ENCODE measurements at regions not wholly inside any gene's neighbourhood (a gene's known extent, or its start where the extent isn't known, plus 50 kb on each side); places are given as distances from the start of the nearest gene placed in this dataset.

GRCh38 chr4:128553686-128554515, 255.6 kb upstream of the JADE1 start:
- WGBS (ENCODE audit: low lambda C conversion rate), result under 1% methylated on average over 5 of the region's 5 CpGs
- Histone ChIP-seq H3K4me1 (ENCODE audit: insufficient read depth, low read length) (peaks cover 17% of the 10 kb centered on the region), H3K79me2 (ENCODE audit: insufficient read depth, low read length) (no peaks in the 10 kb centered on the region), H3K4me3 (replicated peaks in 1 of 3; ENCODE audit: insufficient read depth in 1 of 3, low read depth in 2 of 3, low read length in 3 of 3) (peak overlapping the region; percentile 52 to 87 (median 78); a peak in 5 of 6 replicates), H3K9ac (ENCODE audit: insufficient read depth, low read depth, low read length) (no peak overlapping the region; the same call in 1 of the 2 replicates), H2AFZ (ENCODE audit: low read length) (no peak overlapping the region), H3K27me3 (ENCODE audit: control insufficient read depth in 1 of 2, insufficient read depth in 2 of 2, low read length in 2 of 2) (peaks cover 0 to 8% of the 10 kb centered on the region in 2 experiments; a peak in 3 of 5 replicates), H3K27ac (ENCODE audit: extremely low read length, insufficient read depth, low read length) (no peak overlapping the region), H3K9me3 (ENCODE audit: low read length) (no peaks in the 10 kb centered on the region), H4K20me1 (ENCODE audit: insufficient read depth, low read length) (no peaks in the 10 kb centered on the region), H3K36me3 (replicated peaks in 1 of 2; ENCODE audit: control insufficient read depth in 1 of 2, insufficient read depth in 2 of 2, low read length in 2 of 2) (no peaks in the 10 kb centered on the region), H3K4me2 (ENCODE audit: low read depth, low read length) (peak overlapping the region; percentile 95)
- DNase-seq (ENCODE audit: low spot score), result no peak
- ChIA-PET POLR2A (interaction anchor here (1.1 to 2.4 kb wide), 4 partner anchors 8 to 267 kb away, joined by 3 to 20 read pairs (median 6); partner anchors contain the start of gene PGRMC2), CTCF (ENCODE audit: low intra/inter-chr PET ratio, low total read pairs) (no interaction called here)
- no peak for ATAC-seq
- FAIRE-seq, result no peak
- in situ Hi-C loops (cut with HindIII; ENCODE audit: extremely low pct_ligation_motif_present, low pct_unique_long_range_greater_than_20kb), result loop anchor here (25.0 kb wide), 2 partner anchors 258 to 367 kb away; partner anchors contain the start of gene JADE1
- BruUV-seq (replicated peaks), result no TSS peak
- TF ChIP-seq, protein P1, sequence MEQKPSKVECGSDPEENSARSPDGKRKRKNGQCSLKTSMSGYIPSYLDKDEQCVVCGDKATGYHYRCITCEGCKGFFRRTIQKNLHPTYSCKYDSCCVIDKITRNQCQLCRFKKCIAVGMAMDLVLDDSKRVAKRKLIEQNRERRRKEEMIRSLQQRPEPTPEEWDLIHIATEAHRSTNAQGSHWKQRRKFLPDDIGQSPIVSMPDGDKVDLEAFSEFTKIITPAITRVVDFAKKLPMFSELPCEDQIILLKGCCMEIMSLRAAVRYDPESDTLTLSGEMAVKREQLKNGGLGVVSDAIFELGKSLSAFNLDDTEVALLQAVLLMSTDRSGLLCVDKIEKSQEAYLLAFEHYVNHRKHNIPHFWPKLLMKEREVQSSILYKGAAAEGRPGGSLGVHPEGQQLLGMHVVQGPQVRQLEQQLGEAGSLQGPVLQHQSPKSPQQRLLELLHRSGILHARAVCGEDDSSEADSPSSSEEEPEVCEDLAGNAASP (CRISPR knock-in tag; IDR thresholded peaks at IDR 0.05; ENCODE audit: borderline replicate concordance), result 0 out of 2 replicates have a peak, but pooled peaks have one; percentile 34
- no peak for TF ChIP-seq SAP130 (CRISPR knock-in tag; IDR thresholded peaks at IDR 0.05; ENCODE audit: low read depth)
- intact Hi-C loops (cut with micrococcal nuclease; ENCODE audit: unreplicated experiment), result loop anchor here (5.0 kb wide), 1 partner anchor 102 kb away; no protein-coding TSS in a partner anchor

DNA sequence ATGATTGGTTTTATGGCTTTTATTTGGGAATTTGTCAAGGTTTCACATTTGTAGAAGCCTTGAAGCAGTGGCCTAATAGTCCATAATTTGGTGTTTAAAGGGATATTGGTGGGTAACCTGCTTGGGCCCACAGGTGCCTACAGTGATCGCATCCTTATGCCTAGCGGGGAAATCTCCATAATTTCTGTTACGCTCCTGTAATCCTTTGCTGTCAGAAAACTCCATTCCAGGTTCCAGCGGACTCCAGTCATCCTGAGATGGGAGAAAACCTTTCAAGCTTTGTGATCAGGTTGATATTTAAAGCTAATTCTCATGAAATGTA, 257.0 kb upstream of the JADE1 start:
- Histone ChIP-seq H3K4me2 (ENCODE audit: low read depth, low read length) (peak overlapping the region; percentile 95), H4K20me1 (ENCODE audit: insufficient read depth, low read length) (no peaks in the 10 kb centered on the region), H3K4me1 (ENCODE audit: insufficient read depth, low read length) (peaks cover 17% of the 10 kb centered on the region), H3K27me3 (ENCODE audit: control insufficient read depth in 1 of 2, insufficient read depth in 2 of 2, low read length in 2 of 2) (peaks cover 0 to 8% of the 10 kb centered on the region in 2 experiments; a peak in 3 of 5 replicates), H3K79me2 (ENCODE audit: insufficient read depth, low read length) (no peaks in the 10 kb centered on the region), H3K27ac (ENCODE audit: extremely low read length, insufficient read depth, low read length) (no peak overlapping the region), H3K9ac (ENCODE audit: insufficient read depth, low read depth, low read length) (peak overlapping the region; percentile 61; the same call in 1 of the 2 replicates), H3K4me3 (replicated peaks in 1 of 3; ENCODE audit: insufficient read depth in 1 of 3, low read depth in 2 of 3, low read length in 3 of 3) (peak overlapping the region in 2 of 3 experiments; percentile 43 to 78; a peak in 2 of 6 replicates), H2AFZ (ENCODE audit: low read length) (no peak overlapping the region), H3K9me3 (ENCODE audit: low read length) (no peaks in the 10 kb centered on the region), H3K36me3 (replicated peaks in 1 of 2; ENCODE audit: control insufficient read depth in 1 of 2, insufficient read depth in 2 of 2, low read length in 2 of 2) (no peaks in the 10 kb centered on the region)
- ATAC-seq (peak; percentile 49), FAIRE-seq (no peak), DNase-seq (ENCODE audit: low spot score) (no peak)
- ChIA-PET CTCF (ENCODE audit: low intra/inter-chr PET ratio, low total read pairs) (no interaction called here), POLR2A (interaction anchor here (1.1 to 2.4 kb wide), 4 partner anchors 10 to 266 kb away, joined by 3 to 20 read pairs (median 6); partner anchors contain the start of gene PGRMC2)
- WGBS (ENCODE audit: low lambda C conversion rate), result 52% methylated on average over 4 of the region's 4 CpGs
- intact Hi-C loops (cut with micrococcal nuclease; ENCODE audit: unreplicated experiment), result loop anchor here (5.0 kb wide), 1 partner anchor 100 kb away; no protein-coding TSS in a partner anchor
- TF ChIP-seq, protein P2, sequence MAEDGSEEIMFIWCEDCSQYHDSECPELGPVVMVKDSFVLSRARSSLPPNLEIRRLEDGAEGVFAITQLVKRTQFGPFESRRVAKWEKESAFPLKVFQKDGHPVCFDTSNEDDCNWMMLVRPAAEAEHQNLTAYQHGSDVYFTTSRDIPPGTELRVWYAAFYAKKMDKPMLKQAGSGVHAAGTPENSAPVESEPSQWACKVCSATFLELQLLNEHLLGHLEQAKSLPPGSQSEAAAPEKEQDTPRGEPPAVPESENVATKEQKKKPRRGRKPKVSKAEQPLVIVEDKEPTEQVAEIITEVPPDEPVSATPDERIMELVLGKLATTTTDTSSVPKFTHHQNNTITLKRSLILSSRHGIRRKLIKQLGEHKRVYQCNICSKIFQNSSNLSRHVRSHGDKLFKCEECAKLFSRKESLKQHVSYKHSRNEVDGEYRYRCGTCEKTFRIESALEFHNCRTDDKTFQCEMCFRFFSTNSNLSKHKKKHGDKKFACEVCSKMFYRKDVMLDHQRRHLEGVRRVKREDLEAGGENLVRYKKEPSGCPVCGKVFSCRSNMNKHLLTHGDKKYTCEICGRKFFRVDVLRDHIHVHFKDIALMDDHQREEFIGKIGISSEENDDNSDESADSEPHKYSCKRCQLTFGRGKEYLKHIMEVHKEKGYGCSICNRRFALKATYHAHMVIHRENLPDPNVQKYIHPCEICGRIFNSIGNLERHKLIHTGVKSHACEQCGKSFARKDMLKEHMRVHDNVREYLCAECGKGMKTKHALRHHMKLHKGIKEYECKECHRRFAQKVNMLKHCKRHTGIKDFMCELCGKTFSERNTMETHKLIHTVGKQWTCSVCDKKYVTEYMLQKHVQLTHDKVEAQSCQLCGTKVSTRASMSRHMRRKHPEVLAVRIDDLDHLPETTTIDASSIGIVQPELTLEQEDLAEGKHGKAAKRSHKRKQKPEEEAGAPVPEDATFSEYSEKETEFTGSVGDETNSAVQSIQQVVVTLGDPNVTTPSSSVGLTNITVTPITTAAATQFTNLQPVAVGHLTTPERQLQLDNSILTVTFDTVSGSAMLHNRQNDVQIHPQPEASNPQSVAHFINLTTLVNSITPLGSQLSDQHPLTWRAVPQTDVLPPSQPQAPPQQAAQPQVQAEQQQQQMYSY (CRISPR knock-in tag; IDR thresholded peaks at IDR 0.05), result peak; percentile 80
- TF ChIP-seq MIXL1 (CRISPR knock-in tag; IDR thresholded peaks at IDR 0.05), result no peak
- TF ChIP-seq ZNF335 (CRISPR knock-in tag; IDR thresholded peaks at IDR 0.05), result no peak
- 0 out of 2 replicates have a peak, but pooled peaks have one; percentile 18 for TF ChIP-seq HDAC1 (CRISPR knock-in tag; IDR thresholded peaks at IDR 0.05)
- in situ Hi-C loops (cut with HindIII; ENCODE audit: extremely low pct_ligation_motif_present, low pct_unique_long_range_greater_than_20kb), result loop anchor here (25.0 kb wide), 2 partner anchors 260 to 365 kb away; partner anchors contain the start of gene JADE1
- BruUV-seq (replicated peaks), result no TSS peak

All from HepG2 (cell line).